HepG2 (cell line): ENCODE measurements at regions not wholly inside any gene's neighbourhood (a gene's known extent, or its start where the extent isn't known, plus 50 kb on each side); places are given as distances from the start of the nearest gene placed in this dataset.

Experiments used
- ATAC-seq: fragments of 200-7000 bp; cut with Tn5 transposase; 3 replicates; pipeline ENCODE4 v1.9.1; 2020; ENCODE audit warnings: mild to moderate bottlenecking, moderate library complexity
- BruUV-seq: library from RNA; stranded (reverse); fragments of 400-500 nt; replicated peaks from 2 replicates; lab custom pipeline; 2021; lab: Mats Ljungman, UMichigan
- CTCF ChIA-PET: fragments of 300-600 bp; formaldehyde crosslinking; extraction: SDS; loops from one replicate; lab custom pipeline; 2021; ENCODE audit warnings: low total read pairs, inconsistent platforms, low intra/inter-chr PET ratio; lab: Yijun Ruan, JAX
- POLR2A ChIA-PET: fragments of 350-600 bp; sonication (Branson Sonifier 250); formaldehyde crosslinking; loops from one replicate; lab custom pipeline; 2020; ENCODE audit warnings: antibody characterized with exemption, inconsistent platforms; lab: Yijun Ruan, JAX
- DNase-seq: peaks from one replicate; pipeline ENCODE4 v3.0.0-alpha.2; 2015; ENCODE audit warnings: low spot score
- FAIRE-seq: peaks from 3 replicates; lab custom pipeline; 2011; peaks lifted over from hg19 to GRCh38; lab: Jason Lieb, UNC
- H2AFZ ChIP-seq: one replicate; pipeline ENCODE4 v1.6.1; 2011; ENCODE audit warnings: low read length, inconsistent platforms
- H3K27ac ChIP-seq: fragments of 300-600 bp; 3 replicates; pipeline ENCODE4 v1.8.0; 2011; ENCODE audit warnings: mixed run types, mild to moderate bottlenecking, mixed read lengths, low read length, inconsistent platforms; ENCODE audit not compliant: insufficient read depth; ENCODE audit errors: extremely low read length
- H3K27me3 ChIP-seq, 2 experiments: fragments of 200-600 bp in 1 of 2; 2 replicates in 1 of 2; 3 replicates in 1 of 2; pipeline versions ENCODE4 v1.6.0 to v1.8.0; 2011; ENCODE audit warnings: low read length in 2 of 2, mild to moderate bottlenecking in 2 of 2, moderate library complexity in 2 of 2, inconsistent platforms in 1 of 2; ENCODE audit not compliant: insufficient read depth in 2 of 2, control insufficient read depth in 1 of 2
- H3K36me3 ChIP-seq, 2 experiments: fragments of 200-600 bp in 1 of 2; replicated peaks in 1 of 2; 2 replicates in 1 of 2; 3 replicates in 1 of 2; pipeline versions ENCODE4 v1.5.1 to v1.8.0; 2011; ENCODE audit warnings: low read length in 2 of 2, inconsistent platforms in 1 of 2; ENCODE audit not compliant: insufficient read depth in 2 of 2, control insufficient read depth in 1 of 2
- H3K4me1 ChIP-seq: 2 replicates; pipeline ENCODE4 v1.5.1; 2012; ENCODE audit warnings: low read length, inconsistent platforms; ENCODE audit not compliant: insufficient read depth
- H3K4me2 ChIP-seq: 2 replicates; pipeline ENCODE4 v1.6.0; 2011; ENCODE audit warnings: low read depth, low read length, inconsistent platforms
- H3K4me3 ChIP-seq, 3 experiments: fragments of 200-600 bp in 1 of 3; sonication (generic), shearing (Covaris generic) in 1 of 3; replicated peaks in 1 of 3; 2 replicates each; pipeline ENCODE4 v1.5.1; 2011 to 2016; ENCODE audit warnings: low read length in 3 of 3, inconsistent platforms in 2 of 3, low read depth in 2 of 3, mild to moderate bottlenecking in 2 of 3, control low read depth in 1 of 3, mixed read lengths in 1 of 3; ENCODE audit not compliant: insufficient read depth in 1 of 3
- H3K79me2 ChIP-seq: one replicate; pipeline ENCODE4 v1.6.1; 2011; ENCODE audit warnings: low read length, inconsistent platforms; ENCODE audit not compliant: insufficient read depth
- H3K9ac ChIP-seq: 2 replicates; pipeline ENCODE4 v1.6.0; 2011; ENCODE audit warnings: mild to moderate bottlenecking, low read depth, low read length, inconsistent platforms; ENCODE audit not compliant: insufficient read depth
- H3K9me3 ChIP-seq: 2 replicates; pipeline ENCODE4 v1.5.1; 2012; ENCODE audit warnings: mild to moderate bottlenecking, low read length
- H4K20me1 ChIP-seq: 2 replicates; pipeline ENCODE4 v1.6.0; 2011; ENCODE audit warnings: inconsistent platforms, mild to moderate bottlenecking, low read length, moderate library complexity; ENCODE audit not compliant: insufficient read depth
- ARNT2 ChIP-seq: sonication (generic); formaldehyde crosslinking; IDR thresholded peaks from 2 replicates; pipeline ENCODE4 v1.8.0; 2022; ENCODE audit warnings: mild to moderate bottlenecking, low read depth, missing genetic modification reagents, moderate library complexity
- BCL6 ChIP-seq: IDR thresholded peaks from 2 replicates; pipeline ENCODE4 v1.6.1; 2016; ENCODE audit warnings: missing genetic modification reagents, missing compliant biosample characterization
- GLI4 ChIP-seq: sonication (generic); formaldehyde crosslinking; IDR thresholded peaks from 2 replicates; pipeline ENCODE4 v1.5.1; 2020; ENCODE audit warnings: missing genetic modification reagents, mild to moderate bottlenecking, moderate library complexity, borderline replicate concordance
- HMG20B ChIP-seq: conservative IDR thresholded peaks from 2 replicates; pipeline ENCODE4 v1.6.1; 2016; ENCODE audit warnings: missing genetic modification reagents, missing compliant biosample characterization
- KMT2B ChIP-seq: IDR thresholded peaks from 2 replicates; pipeline ENCODE4 v1.6.1; 2016; ENCODE audit warnings: missing genetic modification reagents, missing compliant biosample characterization
- MAF1 ChIP-seq: sonication (generic); formaldehyde crosslinking; IDR thresholded peaks from 2 replicates; pipeline ENCODE4 v1.5.0; 2020; ENCODE audit warnings: missing genetic modification reagents, borderline replicate concordance
- MAFF ChIP-seq: IDR thresholded peaks from 2 replicates; pipeline ENCODE4 v1.6.1; 2011; ENCODE audit warnings: low read depth, low read length, improper control_type of control experiment
- MAFK ChIP-seq, 2 experiments: IDR thresholded peaks in 1 of 2; conservative IDR thresholded peaks in 1 of 2; 2 replicates each; pipeline ENCODE4 v1.6.1; 2011; ENCODE audit warnings: improper control_type of control experiment in 2 of 2, low read length in 2 of 2
- ONECUT2 ChIP-seq: sonication (generic); formaldehyde crosslinking; IDR thresholded peaks from 2 replicates; pipeline ENCODE4 v1.4.0; 2020; ENCODE audit warnings: missing genetic modification reagents
- REXO4 ChIP-seq: sonication (generic); formaldehyde crosslinking; IDR thresholded peaks from 2 replicates; pipeline ENCODE4 v1.8.0; 2022; ENCODE audit warnings: missing genetic modification reagents, mild to moderate bottlenecking, borderline replicate concordance
- ZNF510 ChIP-seq: sonication (generic); formaldehyde crosslinking; IDR thresholded peaks from 2 replicates; pipeline ENCODE4 v1.4.0; 2020; ENCODE audit warnings: low read depth, mild to moderate bottlenecking, missing genetic modification reagents
- ZNF598 ChIP-seq: sonication (generic); formaldehyde crosslinking; IDR thresholded peaks from 2 replicates; pipeline ENCODE4 v1.5.1; 2020; ENCODE audit warnings: mild to moderate bottlenecking, missing genetic modification reagents, borderline replicate concordance
- WGBS: methylation state at CpG from one replicate; pipeline ENCODE4 v1.1.6; 2017; ENCODE audit warnings: low lambda C conversion rate; 5-methylcytosine and 5-hydroxymethylcytosine counted together
- in situ Hi-C: cut with HindIII; loops from 2 replicates; pipeline ENCODE4 v1.10.0; 2017; ENCODE audit warnings: low pct_unique_long_range_greater_than_20kb; ENCODE audit not compliant: extremely low pct_ligation_motif_present
- intact Hi-C: fragments of 100-400 bp; cut with micrococcal nuclease; formaldehyde crosslinking; loops from one replicate; pipeline ENCODE4 v1.10.0; 2022; ENCODE audit not compliant: unreplicated experiment
- TF ChIP-seq, protein P1 (sequence below): sonication (generic); formaldehyde crosslinking; IDR thresholded peaks from 2 replicates; pipeline ENCODE4 v1.5.0; 2020; ENCODE audit warnings: mild to moderate bottlenecking, missing genetic modification reagents, borderline replicate concordance
- TF ChIP-seq, protein P2 (sequence below): IDR thresholded peaks from 2 replicates; pipeline ENCODE4 v1.6.1; 2018; ENCODE audit warnings: missing genetic modification reagents, mild to moderate bottlenecking, missing compliant biosample characterization

DNA sequence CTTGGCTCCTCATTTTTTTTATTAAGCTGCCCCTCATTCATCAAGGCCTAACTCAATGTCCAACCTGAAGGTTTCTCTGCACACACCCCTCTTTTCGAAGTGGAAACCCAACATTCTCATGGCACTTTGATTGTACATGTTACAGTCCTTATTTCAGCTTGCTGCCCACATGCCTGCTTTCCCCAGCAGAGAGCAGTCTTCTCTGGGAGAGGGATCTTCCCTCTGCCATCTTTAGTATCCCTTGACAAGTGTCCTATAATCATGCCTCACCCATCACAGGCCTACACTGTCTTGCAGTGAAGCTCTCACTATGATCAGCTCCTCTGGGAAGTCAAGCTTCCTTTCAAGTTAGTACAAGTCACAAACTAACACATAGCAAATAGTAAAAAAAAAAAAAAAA is 175.1 kb downstream of the ACER2 start (continued):
- TF ChIP-seq, protein P1, sequence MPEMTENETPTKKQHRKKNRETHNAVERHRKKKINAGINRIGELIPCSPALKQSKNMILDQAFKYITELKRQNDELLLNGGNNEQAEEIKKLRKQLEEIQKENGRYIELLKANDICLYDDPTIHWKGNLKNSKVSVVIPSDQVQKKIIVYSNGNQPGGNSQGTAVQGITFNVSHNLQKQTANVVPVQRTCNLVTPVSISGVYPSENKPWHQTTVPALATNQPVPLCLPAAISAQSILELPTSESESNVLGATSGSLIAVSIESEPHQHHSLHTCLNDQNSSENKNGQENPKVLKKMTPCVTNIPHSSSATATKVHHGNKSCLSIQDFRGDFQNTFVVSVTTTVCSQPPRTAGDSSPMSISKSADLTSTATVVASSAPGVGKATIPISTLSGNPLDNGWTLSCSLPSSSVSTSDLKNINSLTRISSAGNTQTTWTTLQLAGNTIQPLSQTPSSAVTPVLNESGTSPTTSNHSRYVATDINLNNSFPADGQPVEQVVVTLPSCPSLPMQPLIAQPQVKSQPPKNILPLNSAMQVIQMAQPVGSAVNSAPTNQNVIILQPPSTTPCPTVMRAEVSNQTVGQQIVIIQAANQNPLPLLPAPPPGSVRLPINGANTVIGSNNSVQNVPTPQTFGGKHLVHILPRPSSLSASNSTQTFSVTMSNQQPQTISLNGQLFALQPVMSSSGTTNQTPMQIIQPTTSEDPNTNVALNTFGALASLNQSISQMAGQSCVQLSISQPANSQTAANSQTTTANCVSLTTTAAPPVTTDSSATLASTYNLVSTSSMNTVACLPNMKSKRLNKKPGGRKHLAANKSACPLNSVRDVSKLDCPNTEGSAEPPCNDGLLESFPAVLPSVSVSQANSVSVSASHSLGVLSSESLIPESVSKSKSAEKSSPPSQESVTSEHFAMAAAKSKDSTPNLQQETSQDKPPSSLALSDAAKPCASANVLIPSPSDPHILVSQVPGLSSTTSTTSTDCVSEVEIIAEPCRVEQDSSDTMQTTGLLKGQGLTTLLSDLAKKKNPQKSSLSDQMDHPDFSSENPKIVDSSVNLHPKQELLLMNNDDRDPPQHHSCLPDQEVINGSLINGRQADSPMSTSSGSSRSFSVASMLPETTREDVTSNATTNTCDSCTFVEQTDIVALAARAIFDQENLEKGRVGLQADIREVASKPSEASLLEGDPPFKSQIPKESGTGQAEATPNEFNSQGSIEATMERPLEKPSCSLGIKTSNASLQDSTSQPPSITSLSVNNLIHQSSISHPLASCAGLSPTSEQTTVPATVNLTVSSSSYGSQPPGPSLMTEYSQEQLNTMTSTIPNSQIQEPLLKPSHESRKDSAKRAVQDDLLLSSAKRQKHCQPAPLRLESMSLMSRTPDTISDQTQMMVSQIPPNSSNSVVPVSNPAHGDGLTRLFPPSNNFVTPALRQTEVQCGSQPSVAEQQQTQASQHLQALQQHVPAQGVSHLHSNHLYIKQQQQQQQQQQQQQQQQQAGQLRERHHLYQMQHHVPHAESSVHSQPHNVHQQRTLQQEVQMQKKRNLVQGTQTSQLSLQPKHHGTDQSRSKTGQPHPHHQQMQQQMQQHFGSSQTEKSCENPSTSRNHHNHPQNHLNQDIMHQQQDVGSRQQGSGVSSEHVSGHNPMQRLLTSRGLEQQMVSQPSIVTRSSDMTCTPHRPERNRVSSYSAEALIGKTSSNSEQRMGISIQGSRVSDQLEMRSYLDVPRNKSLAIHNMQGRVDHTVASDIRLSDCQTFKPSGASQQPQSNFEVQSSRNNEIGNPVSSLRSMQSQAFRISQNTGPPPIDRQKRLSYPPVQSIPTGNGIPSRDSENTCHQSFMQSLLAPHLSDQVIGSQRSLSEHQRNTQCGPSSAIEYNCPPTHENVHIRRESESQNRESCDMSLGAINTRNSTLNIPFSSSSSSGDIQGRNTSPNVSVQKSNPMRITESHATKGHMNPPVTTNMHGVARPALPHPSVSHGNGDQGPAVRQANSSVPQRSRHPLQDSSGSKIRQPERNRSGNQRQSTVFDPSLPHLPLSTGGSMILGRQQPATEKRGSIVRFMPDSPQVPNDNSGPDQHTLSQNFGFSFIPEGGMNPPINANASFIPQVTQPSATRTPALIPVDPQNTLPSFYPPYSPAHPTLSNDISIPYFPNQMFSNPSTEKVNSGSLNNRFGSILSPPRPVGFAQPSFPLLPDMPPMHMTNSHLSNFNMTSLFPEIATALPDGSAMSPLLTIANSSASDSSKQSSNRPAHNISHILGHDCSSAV (CRISPR knock-in tag): no peak
- TF ChIP-seq, protein P2, sequence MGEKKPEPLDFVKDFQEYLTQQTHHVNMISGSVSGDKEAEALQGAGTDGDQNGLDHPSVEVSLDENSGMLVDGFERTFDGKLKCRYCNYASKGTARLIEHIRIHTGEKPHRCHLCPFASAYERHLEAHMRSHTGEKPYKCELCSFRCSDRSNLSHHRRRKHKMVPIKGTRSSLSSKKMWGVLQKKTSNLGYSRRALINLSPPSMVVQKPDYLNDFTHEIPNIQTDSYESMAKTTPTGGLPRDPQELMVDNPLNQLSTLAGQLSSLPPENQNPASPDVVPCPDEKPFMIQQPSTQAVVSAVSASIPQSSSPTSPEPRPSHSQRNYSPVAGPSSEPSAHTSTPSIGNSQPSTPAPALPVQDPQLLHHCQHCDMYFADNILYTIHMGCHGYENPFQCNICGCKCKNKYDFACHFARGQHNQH (CRISPR knock-in tag): no peak

DNA sequence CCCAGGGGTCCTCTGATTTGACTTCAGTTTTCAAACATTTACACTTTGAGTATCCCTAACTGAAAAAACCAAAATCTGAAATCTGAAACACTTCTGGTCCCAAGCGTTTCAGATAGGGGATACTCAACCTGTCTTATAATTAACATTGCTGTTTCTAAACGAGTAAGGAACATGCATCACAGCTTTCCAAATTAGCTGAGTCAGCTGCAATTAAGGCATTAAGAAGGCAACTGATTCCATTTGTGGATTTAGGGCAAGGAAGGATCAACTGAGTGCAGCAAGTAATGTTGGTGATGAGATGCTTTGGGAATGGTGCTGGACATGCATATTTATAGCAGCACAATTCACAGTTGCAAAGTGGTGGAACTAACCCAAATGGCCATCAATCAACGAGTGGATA is 168.6 kb downstream of the ACER2 start:
- in situ Hi-C loops (no loop called here), intact Hi-C loops (no loop called here)
- Histone ChIP-seq H4K20me1 (no peaks in the 10 kb centered on the region), H3K9me3 (no peaks in the 10 kb centered on the region), H2AFZ (no peak overlapping the region), H3K4me2 (no peak overlapping the region), H3K27me3 (peaks cover 0 to 7% of the 10 kb centered on the region in 2 experiments; a peak in 2 of 5 replicates), H3K9ac (no peak overlapping the region), H3K36me3 (no peaks in the 10 kb centered on the region), H3K4me3 (no peak overlapping the region), H3K4me1 (no peaks in the 10 kb centered on the region), H3K27ac (no peak overlapping the region), H3K79me2 (no peaks in the 10 kb centered on the region)
- ChIA-PET POLR2A (no interaction called here), CTCF (no interaction called here)
- no peak for ATAC-seq
- BruUV-seq: no TSS peak
- no peak for DNase-seq
- WGBS: 0% methylated on average over 3 of the region's 3 CpGs
- FAIRE-seq: no peak
- TF ChIP-seq ARNT2 (no peak), ONECUT2 (CRISPR knock-in tag) (no peak), KMT2B (no peak), HMG20B (CRISPR knock-in tag) (no peak), BCL6 (CRISPR knock-in tag) (no peak), GLI4 (CRISPR knock-in tag) (no peak), REXO4 (CRISPR knock-in tag) (no peak), ZNF510 (CRISPR knock-in tag) (no peak), MAFK (conservative IDR thresholded peaks at IDR 0.05 in 1 of 2, IDR thresholded peaks at IDR 0.05 in 1 of 2; ENCODE audit: low read length in 2 of 2) (peak; percentile 94 to 98), MAFF (peak; percentile 97), ZNF598 (CRISPR knock-in tag) (no peak), MAF1 (CRISPR knock-in tag) (no peak)
